ENCODE measurements at regions not wholly inside any gene's neighbourhood (a gene's known extent, or its start where the extent isn't known, plus 50 kb on each side); places are given as distances from the start of the nearest gene placed in this dataset.

DNA sequence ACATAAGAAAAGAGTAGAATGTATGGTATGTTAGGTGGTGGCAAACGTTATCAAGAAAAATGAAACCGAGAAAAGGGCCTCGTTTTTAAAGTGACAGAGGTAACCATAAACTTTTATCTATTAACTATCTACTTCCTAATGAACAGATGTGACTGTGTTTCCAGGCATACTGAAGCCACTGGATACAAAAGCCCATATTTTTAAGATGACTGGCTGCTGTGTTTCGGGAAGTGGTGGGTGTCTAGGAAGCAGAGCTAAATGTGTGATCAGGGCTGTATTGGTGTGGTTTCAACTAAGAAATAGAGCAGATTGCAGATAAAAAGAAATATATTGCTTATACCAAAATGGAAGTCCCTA is 71.8 kb downstream of the CHRM3 start:
- H4K12ac ChIP-seq (ENCODE audit: low read depth, low read length): no peak overlapping the region
- no peak overlapping the region for H3K4ac ChIP-seq (ENCODE audit: low read depth, low read length)
- peaks cover 8% of the 10 kb centered on the region for H3K9me3 ChIP-seq (ENCODE audit: insufficient read depth, low read depth, low read length)
- no peak overlapping the region for H2BK5ac ChIP-seq (ENCODE audit: low read depth, low read length, poor library complexity)
- no peak overlapping the region for H2AK5ac ChIP-seq (ENCODE audit: low read length)
- no peak overlapping the region for H3K23ac ChIP-seq (ENCODE audit: low read length)
- WGBS (ENCODE audit: extremely low coverage, insufficient coverage, insufficient read length): no CpG with 5 or more reads among the region's 4 CpGs
- H3K4me1 ChIP-seq (ENCODE audit: control insufficient read depth in 1 of 2, insufficient read depth in 2 of 2, low read length in 2 of 2): no peaks in the 10 kb centered on the region
- H3K79me2 ChIP-seq (ENCODE audit: control insufficient read depth, insufficient read depth, low read length, poor library complexity): no peaks in the 10 kb centered on the region
- no peaks in the 10 kb centered on the region for H3K27me3 ChIP-seq (ENCODE audit: insufficient read depth, low read length)
- H3K36me3 ChIP-seq (ENCODE audit: control insufficient read depth in 1 of 2, insufficient read depth in 2 of 2, low read length in 2 of 2): no peaks in the 10 kb centered on the region
- no peak for DNase-seq
- no peak overlapping the region for H2BK120ac ChIP-seq (ENCODE audit: insufficient read depth, low read length, poor library complexity)
- H3K9ac ChIP-seq (ENCODE audit: low read length): no peak overlapping the region
- no peak overlapping the region for H3K18ac ChIP-seq (ENCODE audit: low read length)
- no peak overlapping the region for H3K27ac ChIP-seq (ENCODE audit: low read depth, low read length)
- no peak overlapping the region for H2BK12ac ChIP-seq (ENCODE audit: low read length)
- H3K79me1 ChIP-seq (ENCODE audit: low read length): no peaks in the 10 kb centered on the region
- no peak overlapping the region for H3K4me3 ChIP-seq (ENCODE audit: low read depth, low read length)
- H2AFZ ChIP-seq (ENCODE audit: insufficient read depth, low read length, poor library complexity): no peak overlapping the region
- H3K4me2 ChIP-seq (ENCODE audit: low read length): no peak overlapping the region
- no peak overlapping the region for H3K14ac ChIP-seq (ENCODE audit: low read length)
- no peak overlapping the region for H4K91ac ChIP-seq (ENCODE audit: low read depth, low read length)
- H4K8ac ChIP-seq (ENCODE audit: low read depth, low read length): no peak overlapping the region

DNA sequence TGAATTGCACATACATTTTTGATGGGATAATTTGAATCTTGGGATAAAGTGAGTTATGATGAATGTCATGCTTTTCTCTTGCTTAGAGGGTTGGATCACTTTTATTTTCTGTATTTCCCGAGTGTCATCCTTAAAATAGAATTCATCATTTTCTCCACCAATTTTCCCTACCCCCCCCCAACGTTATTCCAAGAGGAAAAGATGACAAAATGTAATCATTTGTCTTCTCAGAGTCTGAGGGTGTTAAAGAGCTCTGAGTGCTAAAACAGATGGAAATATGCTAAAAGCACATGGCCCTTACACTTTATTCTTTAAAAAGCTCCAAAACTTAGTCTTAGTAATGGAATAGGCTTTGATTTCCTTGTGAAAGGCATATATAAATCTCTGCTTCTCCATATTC is 81.4 kb downstream of the CHRM3 start:
- no peak overlapping the region for H2AK5ac ChIP-seq (ENCODE audit: low read length)
- no peaks in the 10 kb centered on the region for H3K79me1 ChIP-seq (ENCODE audit: low read length)
- no peak overlapping the region for H4K91ac ChIP-seq (ENCODE audit: low read depth, low read length)
- H2BK5ac ChIP-seq (ENCODE audit: low read depth, low read length, poor library complexity): no peak overlapping the region
- H2BK120ac ChIP-seq (ENCODE audit: insufficient read depth, low read length, poor library complexity): no peak overlapping the region
- no peak overlapping the region for H3K9ac ChIP-seq (ENCODE audit: low read length)
- no peak overlapping the region for H4K12ac ChIP-seq (ENCODE audit: low read depth, low read length)
- H3K4me3 ChIP-seq (ENCODE audit: low read depth, low read length): no peak overlapping the region
- no peak overlapping the region for H2AFZ ChIP-seq (ENCODE audit: insufficient read depth, low read length, poor library complexity)
- no peaks in the 10 kb centered on the region for H3K27me3 ChIP-seq (ENCODE audit: insufficient read depth, low read length)
- H3K4ac ChIP-seq (ENCODE audit: low read depth, low read length): no peak overlapping the region
- H3K18ac ChIP-seq (ENCODE audit: low read length): no peak overlapping the region
- no peak for DNase-seq
- no peaks in the 10 kb centered on the region for H3K36me3 ChIP-seq (ENCODE audit: control insufficient read depth in 1 of 2, insufficient read depth in 2 of 2, low read length in 2 of 2)
- H3K4me1 ChIP-seq (ENCODE audit: control insufficient read depth in 1 of 2, insufficient read depth in 2 of 2, low read length in 2 of 2): no peaks in the 10 kb centered on the region
- H3K79me2 ChIP-seq (ENCODE audit: control insufficient read depth, insufficient read depth, low read length, poor library complexity): no peaks in the 10 kb centered on the region
- no peak overlapping the region for H3K4me2 ChIP-seq (ENCODE audit: low read length)
- no CpG with 5 or more reads among the region's 2 CpGs for WGBS (ENCODE audit: extremely low coverage, insufficient coverage, insufficient read length)
- no peaks in the 10 kb centered on the region for H3K9me3 ChIP-seq (ENCODE audit: insufficient read depth, low read depth, low read length)
- no peak overlapping the region for H3K27ac ChIP-seq (ENCODE audit: low read depth, low read length)
- no peak overlapping the region for H2BK12ac ChIP-seq (ENCODE audit: low read length)
- no peak overlapping the region for H4K8ac ChIP-seq (ENCODE audit: low read depth, low read length)
- H3K23ac ChIP-seq (ENCODE audit: low read length): no peak overlapping the region
- H3K14ac ChIP-seq (ENCODE audit: low read length): no peak overlapping the region

GRCh38 chr1:239478069-239478468 is 91.7 kb downstream of the CHRM3 start:
- no peak overlapping the region for H2BK5ac ChIP-seq (ENCODE audit: low read depth, low read length, poor library complexity)
- no peaks in the 10 kb centered on the region for H3K4me1 ChIP-seq (ENCODE audit: control insufficient read depth in 1 of 2, insufficient read depth in 2 of 2, low read length in 2 of 2)
- H4K12ac ChIP-seq (ENCODE audit: low read depth, low read length): no peak overlapping the region
- no peak overlapping the region for H2BK120ac ChIP-seq (ENCODE audit: insufficient read depth, low read length, poor library complexity)
- no peak overlapping the region for H2AFZ ChIP-seq (ENCODE audit: insufficient read depth, low read length, poor library complexity)
- DNase-seq: no peak
- H3K18ac ChIP-seq (ENCODE audit: low read length): no peak overlapping the region
- no peaks in the 10 kb centered on the region for H3K27me3 ChIP-seq (ENCODE audit: insufficient read depth, low read length)
- no peak overlapping the region for H3K14ac ChIP-seq (ENCODE audit: low read length)
- no peaks in the 10 kb centered on the region for H3K79me2 ChIP-seq (ENCODE audit: control insufficient read depth, insufficient read depth, low read length, poor library complexity)
- no peak overlapping the region for H2AK5ac ChIP-seq (ENCODE audit: low read length)
- no peak overlapping the region for H3K27ac ChIP-seq (ENCODE audit: low read depth, low read length)
- H3K23ac ChIP-seq (ENCODE audit: low read length): no peak overlapping the region
- H3K4me3 ChIP-seq (ENCODE audit: low read depth, low read length): no peak overlapping the region
- no peak overlapping the region for H4K8ac ChIP-seq (ENCODE audit: low read depth, low read length)
- H3K9ac ChIP-seq (ENCODE audit: low read length): no peak overlapping the region
- H3K9me3 ChIP-seq (ENCODE audit: insufficient read depth, low read depth, low read length): peaks cover 4% of the 10 kb centered on the region
- no peak overlapping the region for H4K91ac ChIP-seq (ENCODE audit: low read depth, low read length)
- H3K36me3 ChIP-seq (ENCODE audit: control insufficient read depth in 1 of 2, insufficient read depth in 2 of 2, low read length in 2 of 2): peaks cover 0 to 1% of the 10 kb centered on the region in 2 experiments
- no peak overlapping the region for H3K4me2 ChIP-seq (ENCODE audit: low read length)
- no peak overlapping the region for H2BK12ac ChIP-seq (ENCODE audit: low read length)
- H3K79me1 ChIP-seq (ENCODE audit: low read length): no peaks in the 10 kb centered on the region
- H3K4ac ChIP-seq (ENCODE audit: low read depth, low read length): no peak overlapping the region

GRCh38 chr1:239483391-239483790 is 97.0 kb downstream of the CHRM3 start:
- no peak overlapping the region for H2AFZ ChIP-seq (ENCODE audit: insufficient read depth, low read length, poor library complexity)
- H3K27ac ChIP-seq (ENCODE audit: low read depth, low read length): no peak overlapping the region
- no peaks in the 10 kb centered on the region for H3K27me3 ChIP-seq (ENCODE audit: insufficient read depth, low read length)
- no CpG with 5 or more reads among the region's 2 CpGs for WGBS (ENCODE audit: extremely low coverage, insufficient coverage, insufficient read length)
- H3K23ac ChIP-seq (ENCODE audit: low read length): no peak overlapping the region
- no peak overlapping the region for H3K4me3 ChIP-seq (ENCODE audit: low read depth, low read length)
- no peaks in the 10 kb centered on the region for H3K79me2 ChIP-seq (ENCODE audit: control insufficient read depth, insufficient read depth, low read length, poor library complexity)
- no peak overlapping the region for H3K18ac ChIP-seq (ENCODE audit: low read length)
- H4K8ac ChIP-seq (ENCODE audit: low read depth, low read length): no peak overlapping the region
- no peak overlapping the region for H2BK12ac ChIP-seq (ENCODE audit: low read length)
- H2BK5ac ChIP-seq (ENCODE audit: low read depth, low read length, poor library complexity): no peak overlapping the region
- no peak for DNase-seq
- no peak overlapping the region for H3K4ac ChIP-seq (ENCODE audit: low read depth, low read length)
- no peak overlapping the region for H4K91ac ChIP-seq (ENCODE audit: low read depth, low read length)
- no peak overlapping the region for H3K14ac ChIP-seq (ENCODE audit: low read length)
- H3K4me2 ChIP-seq (ENCODE audit: low read length): no peak overlapping the region
- peaks cover 0 to 1% of the 10 kb centered on the region in 2 experiments for H3K36me3 ChIP-seq (ENCODE audit: control insufficient read depth in 1 of 2, insufficient read depth in 2 of 2, low read length in 2 of 2)
- H2BK120ac ChIP-seq (ENCODE audit: insufficient read depth, low read length, poor library complexity): no peak overlapping the region
- H4K12ac ChIP-seq (ENCODE audit: low read depth, low read length): no peak overlapping the region
- H3K79me1 ChIP-seq (ENCODE audit: low read length): no peaks in the 10 kb centered on the region
- H3K9me3 ChIP-seq (ENCODE audit: insufficient read depth, low read depth, low read length): peaks cover 5% of the 10 kb centered on the region
- H3K9ac ChIP-seq (ENCODE audit: low read length): no peak overlapping the region
- no peaks in the 10 kb centered on the region for H3K4me1 ChIP-seq (ENCODE audit: control insufficient read depth in 1 of 2, insufficient read depth in 2 of 2, low read length in 2 of 2)
- no peak overlapping the region for H2AK5ac ChIP-seq (ENCODE audit: low read length)

All from trophoblast cell (in vitro differentiated cells and primary cell).